ENCODE measurements at regions not wholly inside any gene's neighbourhood (a gene's known extent, or its start where the extent isn't known, plus 50 kb on each side); places are given as distances from the start of the nearest gene placed in this dataset.
"Not testable (repeated sequence)": the region's sequence is repeated elsewhere in the genome, so short reads cannot be mapped to it uniquely, and the experiment has no call there.

- DNase-seq, result no peak
- Mint-ChIP-seq H3K9me3 (no peaks in the 10 kb centered on the region), H3K4me1 (ENCODE audit: low read depth) (no peaks in the 10 kb centered on the region), H3K27me3 (no peaks in the 10 kb centered on the region), H3K4me3 (no peak overlapping the region), H3K36me3 (ENCODE audit: low read depth) (no peaks in the 10 kb centered on the region), H3K27ac (no peak overlapping the region)
- TF ChIP-seq CTCF (IDR thresholded peaks at IDR 0.05), result no peak
- no peak for ATAC-seq
- ChIA-PET POLR2A (no interaction called here), CTCF (no interaction called here)
- intact Hi-C loops (cut with micrococcal nuclease), result no loop called here
These were observed 456.1 kb downstream of the FGF13 start for GRCh38 chrX:138255373-138255772.

GRCh38 chrX:138264095-138264494 lies 447.4 kb downstream of the FGF13 start:
- POLR2A ChIA-PET; CTCF ChIA-PET; H3K9me3 Mint-ChIP-seq; ATAC-seq; H3K36me3 Mint-ChIP-seq (ENCODE audit: low read depth); intact Hi-C loops (cut with micrococcal nuclease); H3K27me3 Mint-ChIP-seq; H3K27ac Mint-ChIP-seq; DNase-seq; H3K4me1 Mint-ChIP-seq (ENCODE audit: low read depth); H3K4me3 Mint-ChIP-seq: not testable (repeated sequence)

GRCh38 chrX:138270931-138271330 lies 440.6 kb downstream of the FGF13 start:
- no peak overlapping the region for H3K27ac Mint-ChIP-seq
- no peaks in the 10 kb centered on the region for H3K4me1 Mint-ChIP-seq (ENCODE audit: low read depth)
- no peak overlapping the region for H3K4me3 Mint-ChIP-seq
- intact Hi-C loops (cut with micrococcal nuclease), result no loop called here
- ATAC-seq (no peak), DNase-seq (no peak)
- POLR2A ChIA-PET, result interaction anchor here (0.5 to 0.6 kb wide), 2 partner anchors 10 to 203 kb away, joined by 3 read pairs; no protein-coding TSS in a partner anchor
- CTCF ChIA-PET, result no interaction called here
- H3K27me3 Mint-ChIP-seq, result no peaks in the 10 kb centered on the region
- no peak for TF ChIP-seq CTCF (IDR thresholded peaks at IDR 0.05)
- H3K36me3 Mint-ChIP-seq (ENCODE audit: low read depth), result no peaks in the 10 kb centered on the region
- no peaks in the 10 kb centered on the region for H3K9me3 Mint-ChIP-seq

- ATAC-seq; intact Hi-C loops (cut with micrococcal nuclease); POLR2A ChIA-PET; H3K27ac Mint-ChIP-seq; H3K4me3 Mint-ChIP-seq; H3K36me3 Mint-ChIP-seq (ENCODE audit: low read depth); DNase-seq; H3K27me3 Mint-ChIP-seq; H3K4me1 Mint-ChIP-seq (ENCODE audit: low read depth); CTCF ChIA-PET; H3K9me3 Mint-ChIP-seq: not testable (repeated sequence)
These were observed 428.8 kb downstream of the FGF13 start for GRCh38 chrX:138282598-138283150.

- no peaks in the 10 kb centered on the region for H3K27me3 Mint-ChIP-seq
- no peak overlapping the region for H3K4me3 Mint-ChIP-seq
- POLR2A ChIA-PET, result no interaction called here
These were observed 424.2 kb downstream of the FGF13 start for GRCh38 chrX:138287205-138287877.

More at GRCh38 chrX:138287205-138287877, 424.2 kb downstream of the FGF13 start:
- ATAC-seq (no peak), DNase-seq (no peak)
- CTCF ChIA-PET, result no interaction called here
- H3K4me1 Mint-ChIP-seq (ENCODE audit: low read depth), result no peaks in the 10 kb centered on the region
- no peak overlapping the region for H3K27ac Mint-ChIP-seq
- TF ChIP-seq CTCF (IDR thresholded peaks at IDR 0.05), result no peak
- intact Hi-C loops (cut with micrococcal nuclease), result no loop called here
- H3K9me3 Mint-ChIP-seq, result no peaks in the 10 kb centered on the region
- H3K36me3 Mint-ChIP-seq (ENCODE audit: low read depth), result no peaks in the 10 kb centered on the region
